ENCODE measurements at regions not wholly inside any gene's neighbourhood (a gene's known extent, or its start where the extent isn't known, plus 50 kb on each side); places are given as distances from the start of the nearest gene placed in this dataset.

GRCh38 chr7:67858931-67859330 is 862.3 kb downstream of the TYW1 start:
- Histone ChIP-seq H3K27ac (no peak overlapping the region), H3K9me3 (peaks cover 0 to 6% (median 0%) of the 10 kb centered on the region in 4 donors), H3K36me3 (no peaks in the 10 kb centered on the region), H3K27me3 (no peaks in the 10 kb centered on the region), H3K4me1 (no peaks in the 10 kb centered on the region), H3K4me3 (no peak overlapping the region)
- no peak for TF ChIP-seq POLR2AphosphoS5 (IDR thresholded peaks at IDR 0.05)
- no peak for TF ChIP-seq EP300 (IDR thresholded peaks at IDR 0.05)
- no peak for DNase-seq
- intact Hi-C loops (cut with DNase I) = no loop called here
- 72 to 81% methylated on average over 7 of the region's 7 CpGs for WGBS, 2 donors

GRCh38 chr7:67863911-67864310 is 867.3 kb downstream of the TYW1 start:
- H3K36me3 ChIP-seq = no peaks in the 10 kb centered on the region
- H3K4me3 ChIP-seq = no peak overlapping the region
- TF ChIP-seq POLR2AphosphoS5 (IDR thresholded peaks at IDR 0.05) = no peak
- no peak for TF ChIP-seq EP300 (IDR thresholded peaks at IDR 0.05)
- no peak for TF ChIP-seq POLR2A (IDR thresholded peaks at IDR 0.05)
- no peak for TF ChIP-seq CTCF (IDR thresholded peaks at IDR 0.05)
- intact Hi-C loops (cut with DNase I) = no loop called here
- H3K27ac ChIP-seq = no peak overlapping the region
- WGBS, 2 donors = 74 to 76% methylated on average over 6 of the region's 6 CpGs
- DNase-seq = no peak
- H3K4me1 ChIP-seq = no peaks in the 10 kb centered on the region
- H3K27me3 ChIP-seq = no peaks in the 10 kb centered on the region
- H3K9me3 ChIP-seq = peaks cover 0 to 8% (median 0%) of the 10 kb centered on the region in 4 donors

- no peaks in the 10 kb centered on the region for H3K36me3 ChIP-seq
- H3K27ac ChIP-seq = no peak overlapping the region
- TF ChIP-seq POLR2AphosphoS5 (IDR thresholded peaks at IDR 0.05) (no peak), CTCF (IDR thresholded peaks at IDR 0.05) (no peak), EP300 (IDR thresholded peaks at IDR 0.05) (no peak), POLR2A (IDR thresholded peaks at IDR 0.05) (no peak)
- no peaks in the 10 kb centered on the region for H3K4me1 ChIP-seq
- H3K27me3 ChIP-seq = no peaks in the 10 kb centered on the region
- no peak overlapping the region for H3K4me3 ChIP-seq
- intact Hi-C loops (cut with DNase I) = no loop called here
- peaks cover 0 to 9% (median 0%) of the 10 kb centered on the region in 4 donors for H3K9me3 ChIP-seq
- no peak for DNase-seq
These were observed 869.4 kb downstream of the TYW1 start for GRCh38 chr7:67866054-67866453.

GRCh38 chr7:67866812-67867211 is 870.2 kb downstream of the TYW1 start:
- intact Hi-C loops (cut with DNase I) = no loop called here
- Histone ChIP-seq H3K27ac (no peak overlapping the region), H3K4me3 (no peak overlapping the region), H3K9me3 (peaks cover 0 to 5% (median 0%) of the 10 kb centered on the region in 4 donors), H3K36me3 (no peaks in the 10 kb centered on the region), H3K27me3 (no peaks in the 10 kb centered on the region), H3K4me1 (no peaks in the 10 kb centered on the region)
- no peak for TF ChIP-seq CTCF (IDR thresholded peaks at IDR 0.05)
- DNase-seq = no peak
- WGBS, 2 donors = 85 to 91% methylated on average over 3 of the region's 3 CpGs

- intact Hi-C loops (cut with DNase I) = no loop called here
These were observed 873.8 kb downstream of the TYW1 start for GRCh38 chr7:67870396-67870795.

GRCh38 chr7:67875558-67875957 is 878.9 kb downstream of the TYW1 start:
- WGBS, 2 donors = 71 to 78% methylated on average over 4 of the region's 4 CpGs
- TF ChIP-seq POLR2A (IDR thresholded peaks at IDR 0.05) (no peak), EP300 (IDR thresholded peaks at IDR 0.05) (no peak), POLR2AphosphoS5 (IDR thresholded peaks at IDR 0.05) (no peak), CTCF (IDR thresholded peaks at IDR 0.05) (no peak)
- H3K4me1 ChIP-seq = no peaks in the 10 kb centered on the region
- peaks cover 0 to 3% (median 0%) of the 10 kb centered on the region in 3 donors for H3K27me3 ChIP-seq
- H3K36me3 ChIP-seq = no peaks in the 10 kb centered on the region
- intact Hi-C loops (cut with DNase I) = no loop called here
- DNase-seq = no peak
- peaks cover 0 to 2% (median 0%) of the 10 kb centered on the region in 4 donors for H3K9me3 ChIP-seq
- no peak overlapping the region for H3K4me3 ChIP-seq
- H3K27ac ChIP-seq = no peak overlapping the region

More at GRCh38 chr7:67870396-67870795, 873.8 kb downstream of the TYW1 start:
- H3K27ac ChIP-seq = no peak overlapping the region
- H3K36me3 ChIP-seq = no peaks in the 10 kb centered on the region
- DNase-seq = no peak
- H3K9me3 ChIP-seq = peaks cover 0 to 5% (median 0%) of the 10 kb centered on the region in 4 donors
- no peaks in the 10 kb centered on the region for H3K4me1 ChIP-seq
- H3K27me3 ChIP-seq = no peaks in the 10 kb centered on the region
- 91 to 92% methylated on average over 2 of the region's 2 CpGs for WGBS, 2 donors
- no peak overlapping the region for H3K4me3 ChIP-seq
- TF ChIP-seq EP300 (IDR thresholded peaks at IDR 0.05) = no peak
- TF ChIP-seq POLR2AphosphoS5 (IDR thresholded peaks at IDR 0.05) = no peak
- no peak for TF ChIP-seq POLR2A (IDR thresholded peaks at IDR 0.05)
